HG02678 (cell line): ENCODE measurements at regions not wholly inside any gene's neighbourhood (a gene's known extent, or its start where the extent isn't known, plus 50 kb on each side); places are given as distances from the start of the nearest gene placed in this dataset.
"Not testable (repeated sequence)": the region's sequence is repeated elsewhere in the genome, so short reads cannot be mapped to it uniquely, and the experiment has no call there.

Experiments used
- ATAC-seq: cut with Tn5 transposase; IDR thresholded peaks from one replicate; pipeline ENCODE4 v1.9.1; 2021; ENCODE audit warnings: mild to moderate bottlenecking, moderate library complexity; ENCODE audit not compliant: unreplicated experiment

GRCh38 chr4:187467224-187467623, 528.3 kb upstream of the ZFP42 start:
- no peak for ATAC-seq

DNA sequence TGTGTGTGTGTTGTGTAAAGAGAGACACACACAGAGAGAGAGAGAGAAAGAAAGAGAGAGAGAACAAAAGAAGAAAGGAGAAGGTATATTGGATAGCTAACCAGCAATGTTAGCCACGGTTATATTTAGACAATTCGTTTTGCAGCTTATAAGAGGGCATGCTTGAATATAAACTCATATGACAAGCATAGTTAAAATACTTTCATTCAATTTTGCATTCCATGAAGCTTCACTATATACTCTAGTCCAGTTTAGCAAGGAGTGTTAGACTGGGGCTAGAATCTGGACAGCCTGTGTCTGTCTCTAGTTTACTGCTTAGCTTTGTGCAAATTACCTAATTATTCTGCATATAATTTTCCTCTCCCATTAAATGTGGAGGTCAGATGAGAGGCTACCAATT, 525.9 kb upstream of the ZFP42 start:
- ATAC-seq: no peak

DNA sequence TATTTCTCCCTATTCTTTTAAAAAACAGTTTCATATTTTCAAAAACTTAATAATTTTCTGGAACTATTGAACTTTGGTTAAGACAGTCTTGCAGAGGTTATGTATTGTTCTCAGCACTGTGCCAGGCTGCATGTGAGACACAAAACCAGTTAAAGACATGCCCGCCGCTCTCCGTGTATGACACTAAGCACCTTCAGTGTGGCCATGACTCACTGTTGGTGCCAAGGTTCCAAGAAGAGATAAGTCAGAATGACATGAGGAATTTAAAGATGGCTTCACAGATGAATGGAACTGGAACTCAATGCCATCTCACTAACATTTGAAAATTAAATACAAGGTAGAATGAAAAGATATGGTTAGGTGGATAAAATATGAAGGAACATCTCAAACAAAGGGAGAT, 525.5 kb upstream of the ZFP42 start:
- ATAC-seq: no peak

- no peak for ATAC-seq
These were observed 521.3 kb upstream of the ZFP42 start for GRCh38 chr4:187474238-187474637.

DNA sequence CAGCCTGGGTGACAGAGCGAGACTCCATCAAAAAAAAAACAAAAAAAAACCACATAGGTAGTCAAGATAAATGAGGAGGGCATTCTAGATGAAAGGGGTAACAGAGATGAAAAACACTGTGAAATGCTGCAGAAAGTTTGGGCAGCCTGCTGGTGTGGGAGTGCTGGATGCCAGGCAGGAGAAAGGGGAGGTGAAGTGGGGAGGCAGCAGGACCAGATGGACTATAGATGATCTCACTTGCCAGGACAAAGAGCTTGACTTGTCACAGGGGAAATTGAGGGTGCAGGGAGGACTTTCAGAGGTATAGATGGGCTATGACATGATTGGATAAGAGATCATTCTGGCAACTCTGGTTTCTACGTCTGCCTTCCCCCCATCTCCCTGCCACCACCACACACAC, 519.7 kb upstream of the ZFP42 start:
- ATAC-seq: no peak

DNA sequence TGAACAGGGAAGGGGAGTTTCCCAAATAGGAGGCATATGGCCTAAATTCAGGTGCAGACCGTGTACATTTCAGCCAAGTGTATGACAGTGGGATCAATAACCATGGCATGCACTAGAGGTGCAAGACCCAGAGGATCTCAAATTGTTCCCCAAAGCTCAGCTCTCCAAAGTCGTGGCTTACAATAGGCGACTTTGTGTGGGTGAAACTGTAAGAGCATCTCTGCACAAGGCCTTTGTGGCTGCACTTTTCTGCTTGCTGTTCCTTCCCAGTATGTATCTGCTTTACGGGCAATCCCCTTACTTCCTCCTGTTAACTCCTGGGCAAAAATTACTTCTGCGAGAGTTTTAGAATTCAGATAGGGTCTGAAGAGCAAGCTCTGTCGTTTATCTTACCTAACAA, 518.3 kb upstream of the ZFP42 start:
- no peak for ATAC-seq

GRCh38 chr4:187478292-187479140, 517.1 kb upstream of the ZFP42 start:
- no peak for ATAC-seq

- no peak for ATAC-seq
These were observed 516.1 kb upstream of the ZFP42 start for GRCh38 chr4:187479511-187479910.

DNA sequence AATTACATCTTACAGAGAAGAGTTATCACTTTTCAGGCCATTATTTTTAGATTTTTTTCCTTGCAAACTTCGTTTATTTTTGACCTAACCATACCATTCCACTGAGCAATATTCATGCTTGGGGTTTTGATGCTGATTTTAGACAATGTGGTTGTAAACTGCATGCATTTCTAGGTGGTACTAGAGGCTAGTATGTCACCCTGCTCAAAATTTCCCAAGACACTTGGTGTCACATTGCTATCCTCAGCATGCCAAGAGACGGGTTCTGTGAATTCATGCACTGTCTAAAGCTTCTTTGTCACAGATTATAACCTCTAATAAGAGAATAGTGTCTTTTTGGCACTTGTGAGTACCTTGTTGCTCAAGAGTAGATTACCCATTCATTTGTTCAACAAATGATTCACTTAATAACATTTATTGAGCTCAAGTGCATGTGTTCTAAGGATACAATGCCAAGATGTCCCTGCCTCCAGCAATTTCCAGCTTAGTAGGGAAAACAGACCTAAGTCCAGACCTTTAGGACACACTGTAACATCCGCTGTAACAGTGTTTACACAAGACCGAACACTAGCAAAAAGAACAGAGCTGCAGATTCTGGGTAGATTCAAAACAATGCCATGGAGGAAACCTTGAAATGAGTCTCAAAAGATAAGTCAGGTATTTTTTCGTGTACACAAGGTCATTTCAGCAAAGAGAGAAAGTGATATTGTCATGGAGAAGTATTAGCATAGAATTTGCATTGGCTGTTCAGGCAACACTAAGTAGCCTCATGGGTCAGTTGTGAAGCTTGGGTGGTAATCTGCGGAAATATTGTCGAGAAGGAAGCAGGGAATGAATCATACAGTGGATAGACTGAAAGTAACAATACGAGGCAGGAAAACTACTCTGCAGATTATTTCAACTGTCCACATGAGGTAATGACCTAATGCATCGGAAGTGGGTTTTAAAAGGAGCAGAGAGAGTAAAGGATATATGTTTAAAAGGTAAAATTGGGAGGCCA, 515.1 kb upstream of the ZFP42 start:
- no peak for ATAC-seq

- no peak for ATAC-seq
These were observed 511.4 kb upstream of the ZFP42 start for GRCh38 chr4:187484186-187484585.

DNA sequence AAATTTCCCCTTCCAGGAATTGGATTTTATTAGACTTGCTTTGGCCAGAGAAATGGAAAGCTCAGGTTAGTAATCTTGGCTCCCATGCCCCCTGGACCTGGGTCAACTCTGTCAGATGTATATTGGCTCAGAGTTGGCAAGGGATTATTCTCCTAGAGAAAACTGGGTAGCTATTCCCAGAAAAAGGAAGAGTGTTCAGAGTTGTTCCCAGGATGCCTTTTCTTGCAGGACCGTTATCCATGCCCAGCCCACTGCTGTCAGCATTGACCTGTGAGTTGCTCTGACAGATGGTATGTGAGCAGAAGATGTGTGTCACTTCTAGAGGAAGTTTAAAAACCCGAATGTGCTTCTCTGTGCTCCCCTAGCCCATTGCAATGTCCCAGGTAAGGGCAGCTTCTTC, 509.9 kb upstream of the ZFP42 start:
- no peak for ATAC-seq

DNA sequence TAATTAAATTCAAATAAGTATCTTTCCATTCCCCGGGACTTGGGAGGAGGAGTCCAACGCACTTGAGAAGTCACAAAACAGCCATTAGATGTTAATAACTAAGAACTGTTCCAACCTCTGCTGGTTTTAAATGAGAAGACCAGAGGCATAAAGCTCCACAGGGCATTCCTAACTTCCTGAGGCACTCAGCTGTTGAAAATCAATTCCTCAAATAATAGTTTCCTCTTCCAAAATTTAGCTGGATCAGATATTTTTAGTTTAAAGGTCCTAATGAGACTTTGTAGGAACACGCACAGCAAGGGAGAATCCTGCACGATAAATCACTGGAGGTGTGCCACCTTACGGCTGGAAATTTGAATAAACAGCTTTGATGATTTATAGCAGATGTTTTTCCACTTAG, 504.3 kb upstream of the ZFP42 start:
- no peak for ATAC-seq

DNA sequence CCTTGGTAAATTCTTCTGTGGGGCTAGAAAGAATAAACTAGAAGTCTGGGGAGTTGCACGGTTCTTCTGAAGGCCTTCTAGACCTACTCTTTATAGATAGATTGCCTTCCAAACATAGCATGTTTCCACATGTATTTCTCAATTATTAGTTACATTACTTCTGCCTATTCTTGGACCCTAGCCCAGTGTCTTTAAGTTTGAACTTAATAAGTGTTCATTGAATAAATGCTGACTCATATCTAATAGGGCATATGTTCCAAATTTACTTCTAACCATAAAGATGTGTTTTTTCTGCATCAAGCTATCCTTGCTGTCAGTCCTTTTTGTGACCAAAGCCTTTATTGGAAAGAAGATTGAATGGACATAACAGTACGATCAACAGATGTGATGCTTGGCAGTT, 503.6 kb upstream of the ZFP42 start:
- ATAC-seq: no peak

DNA sequence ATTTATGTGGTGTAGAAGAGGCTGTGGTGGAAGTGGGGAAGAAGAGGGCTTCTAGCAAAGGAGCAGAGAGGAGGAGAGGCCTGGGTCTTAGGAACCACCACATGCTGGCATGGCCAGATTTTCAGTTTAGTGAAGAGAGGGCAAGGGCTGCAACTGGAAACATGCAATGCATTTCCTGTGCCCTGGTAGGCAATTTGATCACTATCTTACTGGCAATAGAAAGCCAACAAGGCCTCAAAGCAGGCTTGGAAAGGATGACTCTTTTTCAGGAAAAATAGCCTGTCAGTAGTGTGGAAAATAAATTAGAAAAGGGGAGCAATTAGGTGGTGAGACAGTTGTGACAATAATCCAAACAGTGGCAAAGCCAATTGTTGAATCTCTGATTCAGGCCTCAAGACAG, 501.9 kb upstream of the ZFP42 start:
- ATAC-seq: no peak

DNA sequence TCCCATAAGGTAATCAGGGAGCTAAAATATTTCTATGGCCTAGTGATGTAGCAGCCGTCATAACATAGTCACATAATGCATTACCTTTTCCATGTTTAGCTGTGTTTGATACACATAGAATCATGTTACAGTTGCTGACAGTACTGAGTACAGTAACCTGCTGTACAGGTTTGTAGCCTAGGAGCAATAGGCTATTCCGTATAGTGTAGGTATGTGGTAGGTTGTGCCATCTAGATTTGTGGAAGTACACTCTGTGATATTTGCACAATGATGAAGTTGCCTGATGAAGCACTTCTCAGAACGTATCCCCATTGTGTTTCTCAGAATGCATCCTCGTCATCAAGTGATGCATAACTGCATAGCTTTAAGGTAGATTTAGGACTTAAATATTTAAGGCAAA, 495.6 kb upstream of the ZFP42 start:
- ATAC-seq: no peak

- no peak for ATAC-seq
These were observed 494.8 kb upstream of the ZFP42 start for GRCh38 chr4:187500796-187501195.

- ATAC-seq: no peak
These were observed 493.8 kb upstream of the ZFP42 start for GRCh38 chr4:187501731-187502130.

DNA sequence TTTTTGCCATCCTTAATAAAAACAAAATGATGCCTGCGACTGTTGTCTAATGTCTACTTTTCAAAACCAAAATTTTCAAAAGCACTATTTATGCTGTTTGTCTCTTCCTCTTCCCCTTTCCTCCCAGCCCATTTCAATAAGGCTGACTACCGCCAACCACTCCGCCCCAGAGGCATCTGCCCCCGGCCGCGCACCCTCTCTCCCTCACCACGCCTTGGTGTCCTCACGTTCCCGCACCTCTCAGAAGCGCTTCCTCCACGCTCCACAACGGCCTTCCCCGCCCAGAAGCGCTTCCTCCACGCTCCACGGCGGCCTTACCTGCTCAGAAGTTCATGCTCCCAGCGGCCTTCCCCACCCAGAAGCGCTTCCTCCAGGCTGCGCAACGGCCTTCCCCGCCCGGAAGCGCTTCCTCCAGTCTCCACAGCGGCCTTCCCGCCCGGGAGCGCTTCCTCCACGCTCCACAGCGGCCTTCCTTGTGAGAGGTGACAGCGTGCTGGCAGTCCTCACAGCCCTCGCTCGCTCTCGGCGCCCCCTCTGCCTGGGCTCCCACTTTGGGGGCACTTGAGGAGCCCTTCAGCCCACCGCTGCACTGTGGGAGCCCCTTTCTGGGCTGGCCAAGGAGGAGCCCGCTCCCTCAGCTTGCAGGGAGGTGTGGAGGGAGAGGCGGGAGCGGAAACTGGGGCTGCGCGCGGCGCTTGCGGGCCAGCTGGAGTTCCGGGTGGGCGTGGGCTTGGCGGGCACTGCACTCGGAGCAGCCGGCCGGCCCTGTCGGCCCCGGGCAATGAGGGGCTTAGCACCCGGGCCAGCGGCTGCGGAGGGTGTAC, 490.4 kb upstream of the ZFP42 start:
- no peak for ATAC-seq

GRCh38 chr4:187505798-187506141, 489.8 kb upstream of the ZFP42 start:
- ATAC-seq: not testable (repeated sequence)

- no peak for ATAC-seq
These were observed 479.3 kb upstream of the ZFP42 start for GRCh38 chr4:187516224-187516623.

DNA sequence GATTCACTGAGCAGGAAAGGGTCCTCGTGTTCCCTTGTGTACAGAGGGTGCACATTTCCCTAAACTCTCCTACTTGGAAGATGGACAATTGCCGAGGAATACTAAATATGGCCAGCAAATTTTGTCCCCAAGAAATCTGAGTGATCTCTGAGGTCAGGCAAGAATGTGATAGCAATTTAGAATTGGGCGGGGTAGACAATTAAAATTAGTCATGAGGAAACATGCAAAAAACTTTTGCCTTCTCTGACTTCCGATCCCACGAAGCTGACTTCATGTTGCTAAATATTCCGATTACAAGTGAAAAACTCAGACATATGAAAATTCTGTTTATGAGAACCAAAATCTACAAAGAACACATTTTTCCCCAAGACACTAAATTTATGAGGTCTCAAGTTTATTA, 453.9 kb upstream of the ZFP42 start:
- no peak for ATAC-seq
